ENCODE measurements at regions not wholly inside any gene's neighbourhood (a gene's known extent, or its start where the extent isn't known, plus 50 kb on each side); places are given as distances from the start of the nearest gene placed in this dataset.

- Mint-ChIP-seq H3K9me3 (ENCODE audit: low read depth) (peaks cover 4% of the 10 kb centered on the region), H3K36me3 (ENCODE audit: low read depth) (no peaks in the 10 kb centered on the region), H3K4me3 (ENCODE audit: unreplicated experiment) (no peak overlapping the region), H3K27me3 (ENCODE audit: low read depth) (no peaks in the 10 kb centered on the region), H3K27ac (ENCODE audit: unreplicated experiment) (no peak overlapping the region), H3K4me1 (ENCODE audit: low read depth) (peaks cover 43% of the 10 kb centered on the region)
- no peak for TF ChIP-seq CTCF (IDR thresholded peaks at IDR 0.05)
- DNase-seq (ENCODE audit: low spot score): no peak
These were observed 191.0 kb downstream of the ZEB2 start for GRCh38 chr2:144328938-144329337.

GRCh38 chr2:144326825-144327224, 193.1 kb downstream of the ZEB2 start:
- no peak overlapping the region for H3K27ac Mint-ChIP-seq (ENCODE audit: unreplicated experiment)
- no peak overlapping the region for H3K4me3 Mint-ChIP-seq (ENCODE audit: unreplicated experiment)
- no peaks in the 10 kb centered on the region for H3K36me3 Mint-ChIP-seq (ENCODE audit: low read depth)
- peaks cover 11% of the 10 kb centered on the region for H3K9me3 Mint-ChIP-seq (ENCODE audit: low read depth)
- H3K27me3 Mint-ChIP-seq (ENCODE audit: low read depth): no peaks in the 10 kb centered on the region
- DNase-seq (ENCODE audit: low spot score): no peak
- peak; percentile 8 for TF ChIP-seq CTCF (IDR thresholded peaks at IDR 0.05)
- H3K4me1 Mint-ChIP-seq (ENCODE audit: low read depth): peaks cover 38% of the 10 kb centered on the region

- H3K27ac Mint-ChIP-seq (ENCODE audit: unreplicated experiment): peak overlapping the region; percentile 45
These were observed 194.8 kb downstream of the ZEB2 start for GRCh38 chr2:144325086-144325485.

GRCh38 chr2:144324446-144325045, 195.4 kb downstream of the ZEB2 start:
- Mint-ChIP-seq H3K36me3 (ENCODE audit: low read depth) (no peaks in the 10 kb centered on the region), H3K27ac (ENCODE audit: unreplicated experiment) (no peak overlapping the region), H3K27me3 (ENCODE audit: low read depth) (no peaks in the 10 kb centered on the region), H3K4me1 (ENCODE audit: low read depth) (peaks cover 34% of the 10 kb centered on the region), H3K9me3 (ENCODE audit: low read depth) (peaks cover 7% of the 10 kb centered on the region), H3K4me3 (ENCODE audit: unreplicated experiment) (no peak overlapping the region)
- DNase-seq (ENCODE audit: low spot score): no peak
- no peak for TF ChIP-seq CTCF (IDR thresholded peaks at IDR 0.05)

More at GRCh38 chr2:144325086-144325485, 194.8 kb downstream of the ZEB2 start:
- no peak for TF ChIP-seq CTCF (IDR thresholded peaks at IDR 0.05)
- no peak for DNase-seq (ENCODE audit: low spot score)
- peaks cover 11% of the 10 kb centered on the region for H3K9me3 Mint-ChIP-seq (ENCODE audit: low read depth)
- no peaks in the 10 kb centered on the region for H3K27me3 Mint-ChIP-seq (ENCODE audit: low read depth)
- H3K4me3 Mint-ChIP-seq (ENCODE audit: unreplicated experiment): no peak overlapping the region
- H3K36me3 Mint-ChIP-seq (ENCODE audit: low read depth): no peaks in the 10 kb centered on the region
- peaks cover 34% of the 10 kb centered on the region for H3K4me1 Mint-ChIP-seq (ENCODE audit: low read depth)

GRCh38 chr2:144323946-144324345, 196.0 kb downstream of the ZEB2 start:
- Mint-ChIP-seq H3K9me3 (ENCODE audit: low read depth) (peaks cover 7% of the 10 kb centered on the region), H3K4me3 (ENCODE audit: unreplicated experiment) (no peak overlapping the region), H3K36me3 (ENCODE audit: low read depth) (no peaks in the 10 kb centered on the region), H3K27ac (ENCODE audit: unreplicated experiment) (no peak overlapping the region), H3K27me3 (ENCODE audit: low read depth) (no peaks in the 10 kb centered on the region), H3K4me1 (ENCODE audit: low read depth) (peaks cover 34% of the 10 kb centered on the region)
- DNase-seq (ENCODE audit: low spot score): no peak
- TF ChIP-seq CTCF (IDR thresholded peaks at IDR 0.05): no peak

All from chondrocyte (in vitro differentiated cells).